ENCODE measurements at regions not wholly inside any gene's neighbourhood (a gene's known extent, or its start where the extent isn't known, plus 50 kb on each side); places are given as distances from the start of the nearest gene placed in this dataset.
"Not testable (repeated sequence)": the region's sequence is repeated elsewhere in the genome, so short reads cannot be mapped to it uniquely, and the experiment has no call there.

GRCh38 chr5:18789218-18789998 is 1155.1 kb downstream of the TAF11L14 start:
- ATAC-seq: no peak
- Mint-ChIP-seq H3K36me3 (no peaks in the 10 kb centered on the region), H3K4me1 (ENCODE audit: low read depth in 2 of 2) (no peaks in the 10 kb centered on the region), H3K4me3 (no peak overlapping the region), H3K9me3 (no peaks in the 10 kb centered on the region), H3K27ac (no peak overlapping the region), H3K27me3 (no peaks in the 10 kb centered on the region)
- DNase-seq (ENCODE audit: low spot score): no peak

- no peak for ATAC-seq
Observed at GRCh38 chr5:18792145-18792544, 1157.9 kb downstream of the TAF11L14 start.

GRCh38 chr5:18797222-18797621 is 1163.0 kb downstream of the TAF11L14 start:
- Mint-ChIP-seq H3K27me3 (peaks cover 0 to 6% of the 10 kb centered on the region in 2 donors), H3K36me3 (no peaks in the 10 kb centered on the region), H3K4me3 (no peak overlapping the region), H3K4me1 (ENCODE audit: low read depth in 2 of 2) (no peaks in the 10 kb centered on the region), H3K9me3 (peaks cover 3% of the 10 kb centered on the region), H3K27ac (no peak overlapping the region)
- no peak for DNase-seq (ENCODE audit: low spot score)
- no peak for ATAC-seq

More at GRCh38 chr5:18792145-18792544, 1157.9 kb downstream of the TAF11L14 start:
- no peaks in the 10 kb centered on the region for H3K36me3 Mint-ChIP-seq
- H3K27me3 Mint-ChIP-seq: no peaks in the 10 kb centered on the region
- H3K9me3 Mint-ChIP-seq: no peaks in the 10 kb centered on the region
- no peak overlapping the region for H3K27ac Mint-ChIP-seq
- DNase-seq (ENCODE audit: low spot score): no peak
- H3K4me3 Mint-ChIP-seq: no peak overlapping the region
- H3K4me1 Mint-ChIP-seq (ENCODE audit: low read depth in 2 of 2): no peaks in the 10 kb centered on the region

- Mint-ChIP-seq H3K36me3 (no peaks in the 10 kb centered on the region), H3K4me3 (no peak overlapping the region), H3K27ac (no peak overlapping the region), H3K9me3 (peaks cover 3% of the 10 kb centered on the region), H3K27me3 (peaks cover 0 to 6% of the 10 kb centered on the region in 2 donors), H3K4me1 (ENCODE audit: low read depth in 2 of 2) (no peaks in the 10 kb centered on the region)
- DNase-seq (ENCODE audit: low spot score) (no peak), ATAC-seq (no peak)
Observed at GRCh38 chr5:18798058-18798457, 1163.8 kb downstream of the TAF11L14 start.

- Mint-ChIP-seq H3K4me1 (ENCODE audit: low read depth in 2 of 2) (no peaks in the 10 kb centered on the region), H3K27me3 (peaks cover 0 to 6% of the 10 kb centered on the region in 2 donors), H3K36me3 (no peaks in the 10 kb centered on the region), H3K27ac (no peak overlapping the region), H3K9me3 (peaks cover 3% of the 10 kb centered on the region), H3K4me3 (no peak overlapping the region)
- ATAC-seq: no peak
- no peak for DNase-seq (ENCODE audit: low spot score)
Observed at GRCh38 chr5:18799482-18800128, 1165.3 kb downstream of the TAF11L14 start.

- Mint-ChIP-seq H3K4me1 (ENCODE audit: low read depth in 2 of 2) (no peaks in the 10 kb centered on the region), H3K9me3 (peaks cover 3% of the 10 kb centered on the region), H3K27me3 (peaks cover 0 to 6% of the 10 kb centered on the region in 2 donors), H3K36me3 (no peaks in the 10 kb centered on the region), H3K4me3 (no peak overlapping the region), H3K27ac (no peak overlapping the region)
- ATAC-seq (no peak), DNase-seq (ENCODE audit: low spot score) (no peak)
Observed at GRCh38 chr5:18800293-18801025, 1166.2 kb downstream of the TAF11L14 start.

- H3K27me3 Mint-ChIP-seq; H3K27ac Mint-ChIP-seq; H3K36me3 Mint-ChIP-seq; H3K4me1 Mint-ChIP-seq (ENCODE audit: low read depth in 2 of 2); ATAC-seq; H3K4me3 Mint-ChIP-seq; H3K9me3 Mint-ChIP-seq; DNase-seq (ENCODE audit: low spot score): not testable (repeated sequence)
Observed at GRCh38 chr5:18801413-18801812, 1167.2 kb downstream of the TAF11L14 start.

- no peak overlapping the region for H3K27ac Mint-ChIP-seq
Observed at GRCh38 chr5:18802336-18802735, 1168.1 kb downstream of the TAF11L14 start.

GRCh38 chr5:18805376-18805775 is 1171.1 kb downstream of the TAF11L14 start:
- peaks cover 0 to 6% of the 10 kb centered on the region in 2 donors for H3K27me3 Mint-ChIP-seq
- H3K9me3 Mint-ChIP-seq: peaks cover 6% of the 10 kb centered on the region
- H3K4me3 Mint-ChIP-seq: no peak overlapping the region
- no peak overlapping the region for H3K27ac Mint-ChIP-seq
- no peaks in the 10 kb centered on the region for H3K4me1 Mint-ChIP-seq (ENCODE audit: low read depth in 2 of 2)
- DNase-seq (ENCODE audit: low spot score): no peak
- H3K36me3 Mint-ChIP-seq: no peaks in the 10 kb centered on the region
- no peak for ATAC-seq

More at GRCh38 chr5:18802336-18802735, 1168.1 kb downstream of the TAF11L14 start:
- no peak for ATAC-seq
- Mint-ChIP-seq H3K4me1 (ENCODE audit: low read depth in 2 of 2) (no peaks in the 10 kb centered on the region), H3K4me3 (no peak overlapping the region), H3K27me3 (peaks cover 0 to 6% of the 10 kb centered on the region in 2 donors), H3K36me3 (no peaks in the 10 kb centered on the region), H3K9me3 (peaks cover 3% of the 10 kb centered on the region)
- DNase-seq (ENCODE audit: low spot score): no peak

- Mint-ChIP-seq H3K9me3 (peaks cover 3% of the 10 kb centered on the region), H3K27me3 (no peaks in the 10 kb centered on the region), H3K4me3 (no peak overlapping the region), H3K4me1 (ENCODE audit: low read depth in 2 of 2) (no peaks in the 10 kb centered on the region), H3K36me3 (no peaks in the 10 kb centered on the region), H3K27ac (no peak overlapping the region)
- no peak for ATAC-seq
- DNase-seq (ENCODE audit: low spot score): no peak
Observed at GRCh38 chr5:18807256-18808149, 1173.2 kb downstream of the TAF11L14 start.

- Mint-ChIP-seq H3K36me3 (no peaks in the 10 kb centered on the region), H3K27ac (no peak overlapping the region), H3K4me3 (no peak overlapping the region), H3K4me1 (ENCODE audit: low read depth in 2 of 2) (no peaks in the 10 kb centered on the region), H3K27me3 (no peaks in the 10 kb centered on the region), H3K9me3 (peaks cover 14% of the 10 kb centered on the region)
- DNase-seq (ENCODE audit: low spot score) (no peak), ATAC-seq (no peak)
Observed at GRCh38 chr5:18811661-18812060, 1176.3 kb downstream of the CDH18 start.

- Mint-ChIP-seq H3K9me3 (no peaks in the 10 kb centered on the region), H3K4me3 (no peak overlapping the region), H3K4me1 (ENCODE audit: low read depth in 2 of 2) (no peaks in the 10 kb centered on the region), H3K27ac (no peak overlapping the region), H3K27me3 (no peaks in the 10 kb centered on the region), H3K36me3 (no peaks in the 10 kb centered on the region)
- no peak for DNase-seq (ENCODE audit: low spot score)
- ATAC-seq: no peak
Observed at GRCh38 chr5:18828351-18828750, 1159.6 kb downstream of the CDH18 start.

GRCh38 chr5:18829539-18829938 is 1158.5 kb downstream of the CDH18 start:
- DNase-seq (ENCODE audit: low spot score) (no peak), ATAC-seq (no peak)
- Mint-ChIP-seq H3K4me1 (ENCODE audit: low read depth in 2 of 2) (no peaks in the 10 kb centered on the region), H3K9me3 (no peaks in the 10 kb centered on the region), H3K4me3 (no peak overlapping the region), H3K36me3 (no peaks in the 10 kb centered on the region), H3K27ac (no peak overlapping the region), H3K27me3 (no peaks in the 10 kb centered on the region)

Measured in natural killer cell treated with Interleukin-12 subunit alpha and Interleukin-12 subunit beta and Interleukin-15 and Interleukin-18, amount 100 ng/mL, for 72 hours (primary cell).